Liver (tissue), 8 donors: ENCODE measurements at regions not wholly inside any gene's neighbourhood (a gene's known extent, or its start where the extent isn't known, plus 50 kb on each side); places are given as distances from the start of the nearest gene placed in this dataset.

Experiments used
- DNase-seq: peaks from one replicate; pipeline ENCODE4 v3.0.0-alpha.2; 2017; ENCODE audit warnings: low spot score
- H3K27ac ChIP-seq, 2 donors: one replicate each; pipeline ENCODE4 v1.7.0; 2013; ENCODE audit warnings: inconsistent platforms in 2 of 2, low read length in 2 of 2, control low read depth in 1 of 2, low read depth in 1 of 2, mild to moderate bottlenecking in 1 of 2
- H3K27me3 ChIP-seq, 4 donors: one replicate each; pipeline versions ENCODE4 v1.6.1 to v1.7.0; 2013; ENCODE audit warnings: low read length in 3 of 4, inconsistent platforms in 1 of 4, mild to moderate bottlenecking in 1 of 4, moderate library complexity in 1 of 4; ENCODE audit not compliant: control insufficient read depth in 4 of 4, insufficient read depth in 4 of 4
- H3K36me3 ChIP-seq, 4 donors: one replicate each; pipeline versions ENCODE4 v1.6.1 to v1.7.0; 2013; ENCODE audit warnings: low read length in 3 of 4, mild to moderate bottlenecking in 3 of 4, low read depth in 1 of 4, moderate library complexity in 1 of 4; ENCODE audit not compliant: control insufficient read depth in 4 of 4, insufficient read depth in 3 of 4
- H3K4me1 ChIP-seq, 4 donors: one replicate each; pipeline versions ENCODE4 v1.6.1 to v1.7.0; 2013; ENCODE audit warnings: low read length in 3 of 4, mild to moderate bottlenecking in 3 of 4, moderate library complexity in 1 of 4; ENCODE audit not compliant: control insufficient read depth in 4 of 4, insufficient read depth in 4 of 4
- H3K4me3 ChIP-seq, 3 donors: one replicate each; pipeline versions ENCODE4 v1.6.1 to v1.7.0; 2013; ENCODE audit warnings: low read length in 3 of 3, control low read depth in 1 of 3, low read depth in 1 of 3, mild to moderate bottlenecking in 1 of 3
- H3K9ac ChIP-seq, 2 donors: one replicate each; pipeline ENCODE4 v1.7.0; 2013; ENCODE audit warnings: low read length in 2 of 2, mild to moderate bottlenecking in 2 of 2, moderate library complexity in 2 of 2, control low read depth in 1 of 2, low read depth in 1 of 2
- H3K9me3 ChIP-seq, 4 donors: one replicate each; pipeline versions ENCODE4 v1.6.1 to v1.7.0; 2013; ENCODE audit warnings: low read length in 3 of 4; ENCODE audit not compliant: control insufficient read depth in 4 of 4
- EGR1 ChIP-seq, 2 donors: IDR thresholded peaks; 2 replicates each; pipeline ENCODE4 v1.6.1; 2016 to 2018; ENCODE audit warnings: antibody characterized with exemption in 2 of 2, low read depth in 2 of 2
- FOXA1 ChIP-seq: IDR thresholded peaks from 2 replicates; pipeline ENCODE4 v1.6.1; 2016; ENCODE audit warnings: antibody characterized with exemption
- FOXA2 ChIP-seq: IDR thresholded peaks from 2 replicates; pipeline ENCODE4 v1.6.1; 2016; ENCODE audit warnings: antibody characterized with exemption
- GABPA ChIP-seq, 2 donors: IDR thresholded peaks in 1 of 2; conservative IDR thresholded peaks in 1 of 2; 2 replicates each; pipeline ENCODE4 v1.6.1; 2016; ENCODE audit warnings: antibody characterized with exemption in 2 of 2, mild to moderate bottlenecking in 1 of 2, moderate library complexity in 1 of 2
- HNF4A ChIP-seq, 2 donors: conservative IDR thresholded peaks; 2 replicates each; pipeline ENCODE4 v1.6.1; 2016; ENCODE audit warnings: antibody characterized with exemption in 2 of 2, mild to moderate bottlenecking in 2 of 2
- HNF4G ChIP-seq: IDR thresholded peaks from 2 replicates; pipeline ENCODE4 v1.6.1; 2016; ENCODE audit warnings: antibody characterized with exemption
- JUND ChIP-seq, 2 donors: IDR thresholded peaks; 2 replicates each; pipeline ENCODE4 v1.6.1; 2016; ENCODE audit warnings: antibody characterized with exemption in 2 of 2
- NR2F2 ChIP-seq: IDR thresholded peaks from 2 replicates; pipeline ENCODE4 v1.6.1; 2016; ENCODE audit warnings: antibody characterized with exemption
- RAD21 ChIP-seq, 2 donors: IDR thresholded peaks; 2 replicates each; pipeline ENCODE4 v1.6.1; 2016; ENCODE audit warnings: antibody characterized with exemption in 2 of 2, mild to moderate bottlenecking in 2 of 2
- RXRA ChIP-seq, 2 donors: IDR thresholded peaks; 2 replicates each; pipeline ENCODE4 v1.6.1; 2017 to 2018; ENCODE audit warnings: antibody characterized with exemption in 2 of 2, mild to moderate bottlenecking in 1 of 2
- SP1 ChIP-seq: IDR thresholded peaks from 2 replicates; pipeline ENCODE4 v1.6.1; 2018; ENCODE audit warnings: antibody characterized with exemption, mild to moderate bottlenecking
- TAF1 ChIP-seq: conservative IDR thresholded peaks from 2 replicates; pipeline ENCODE4 v1.6.1; 2016; ENCODE audit warnings: antibody characterized with exemption, mild to moderate bottlenecking
- YY1 ChIP-seq: IDR thresholded peaks from 2 replicates; pipeline ENCODE4 v1.6.1; 2016; ENCODE audit warnings: antibody characterized with exemption, mild to moderate bottlenecking
- WGBS: extraction: QIAGEN DNeasy Blood & Tissue Kit; methylation state at CpG from one replicate; pipeline ENCODE4 v1.1.7; 2013; 5-methylcytosine and 5-hydroxymethylcytosine counted together
- TF ChIP-seq, protein P1 (sequence below): fragments of 150-350 bp; IDR thresholded peaks from 2 replicates; pipeline ENCODE4 v1.5.1; 2017; ENCODE audit warnings: improper control_type of control experiment, low read depth, low read length; ENCODE audit not compliant: missing input control
- TF ChIP-seq, protein P2 (sequence below): IDR thresholded peaks from 2 replicates; pipeline ENCODE4 v1.6.1; 2016; ENCODE audit warnings: antibody characterized with exemption, mild to moderate bottlenecking
- TF ChIP-seq, protein P3 (sequence below): IDR thresholded peaks from 2 replicates; pipeline ENCODE4 v1.6.1; 2016; ENCODE audit warnings: antibody characterized with exemption
- TF ChIP-seq, protein P4 (sequence below): IDR thresholded peaks from 2 replicates; pipeline ENCODE4 v1.6.1; 2016; ENCODE audit warnings: antibody characterized with exemption
- TF ChIP-seq, protein P5 (sequence below): IDR thresholded peaks from 2 replicates; pipeline ENCODE4 v1.6.1; 2016; ENCODE audit warnings: antibody characterized with exemption
- donor health status: healthy.
- donor health status: healthy.
- donor health status: healthy.
- donor health status: healthy.
- donor health status: healthy.

DNA sequence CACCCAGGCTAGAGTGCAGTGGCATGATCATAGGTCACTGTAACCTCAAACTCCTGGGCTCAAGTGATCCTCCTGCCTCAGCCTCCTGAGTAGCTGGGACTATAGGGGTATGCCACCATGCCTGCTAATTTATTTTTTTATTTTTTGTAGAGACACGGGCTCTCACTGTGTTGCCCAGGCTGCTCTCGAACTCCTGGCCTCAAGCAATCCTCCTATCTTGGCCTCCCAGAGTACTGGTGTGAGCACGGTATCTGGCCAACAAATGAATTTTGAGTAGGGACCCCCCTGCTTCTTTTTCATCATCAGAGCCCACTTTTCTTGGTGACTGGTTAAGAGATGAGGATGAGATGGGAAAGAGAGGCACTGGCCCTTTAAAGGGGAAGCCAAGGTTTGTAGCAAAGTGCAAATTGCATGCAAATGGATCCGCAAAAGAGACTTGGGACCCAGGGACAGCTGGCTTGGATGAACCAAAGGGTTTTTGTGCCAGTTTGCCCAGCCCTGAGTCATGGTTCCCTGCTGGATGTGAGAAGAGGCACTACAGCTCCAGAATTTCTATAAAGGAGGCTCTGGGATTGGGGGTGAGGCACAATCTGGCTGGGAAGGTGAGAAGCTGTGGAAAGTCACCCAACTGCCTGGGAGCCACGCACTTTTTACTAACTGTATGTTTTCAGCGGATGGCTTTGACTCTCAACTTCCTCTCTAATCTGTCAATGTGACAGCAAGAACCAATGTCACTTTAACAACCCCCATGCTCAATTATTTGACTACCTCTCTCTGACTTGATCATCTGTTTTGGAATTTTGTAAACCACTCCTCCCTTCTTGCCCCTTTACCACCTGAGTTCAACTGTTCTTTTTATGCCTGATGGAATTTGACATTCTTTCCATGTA, 58.7 kb upstream of the RNF24 start:
- no peak for TF ChIP-seq GABPA (IDR thresholded peaks at IDR 0.05 in 1 of 2, conservative IDR thresholded peaks at IDR 0.05 in 1 of 2)
- TF ChIP-seq TAF1: no peak
- no peak for TF ChIP-seq RAD21 (IDR thresholded peaks at IDR 0.05)
- Histone ChIP-seq H3K9me3 (no peaks in the 10 kb centered on the region), H3K27me3 (no peaks in the 10 kb centered on the region), H3K4me1 (no peaks in the 10 kb centered on the region), H3K27ac (no peak overlapping the region), H3K4me3 (no peak overlapping the region), H3K36me3 (no peaks in the 10 kb centered on the region), H3K9ac (no peak overlapping the region)
- DNase-seq: no peak
- 62% methylated on average over 6 of the region's 6 CpGs for WGBS

DNA sequence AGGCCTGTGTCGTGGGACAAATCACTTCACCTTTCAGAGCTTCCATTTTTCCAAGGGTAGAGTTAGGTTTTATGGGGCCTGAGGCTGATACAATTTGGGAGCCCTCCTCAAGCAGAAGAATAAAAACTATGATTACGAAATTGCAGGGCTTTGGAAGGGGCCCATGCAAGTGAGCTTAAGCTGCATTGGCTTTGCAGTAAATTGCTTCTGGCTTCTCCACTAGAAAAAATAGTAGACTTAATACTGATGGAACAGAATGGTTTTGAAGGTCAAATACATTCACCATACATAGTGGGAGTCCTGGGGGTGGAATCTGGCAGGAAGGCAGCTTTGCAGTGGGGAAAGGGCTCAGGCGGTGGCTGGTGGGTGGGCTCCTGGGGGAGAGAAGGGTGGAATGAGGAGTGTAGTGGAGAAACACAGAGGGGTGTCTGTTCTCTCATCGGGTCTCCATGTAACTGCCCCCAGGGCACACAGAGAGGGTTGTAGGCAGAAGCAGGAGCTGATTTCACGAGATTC, 55.9 kb upstream of the RNF24 start:
- WGBS: 81% methylated on average over 5 of the region's 5 CpGs
- H3K27me3 ChIP-seq: no peaks in the 10 kb centered on the region
- H3K9ac ChIP-seq: no peak overlapping the region
- no peaks in the 10 kb centered on the region for H3K9me3 ChIP-seq
- no peak overlapping the region for H3K27ac ChIP-seq
- no peak for TF ChIP-seq SP1
- TF ChIP-seq, protein P1, sequence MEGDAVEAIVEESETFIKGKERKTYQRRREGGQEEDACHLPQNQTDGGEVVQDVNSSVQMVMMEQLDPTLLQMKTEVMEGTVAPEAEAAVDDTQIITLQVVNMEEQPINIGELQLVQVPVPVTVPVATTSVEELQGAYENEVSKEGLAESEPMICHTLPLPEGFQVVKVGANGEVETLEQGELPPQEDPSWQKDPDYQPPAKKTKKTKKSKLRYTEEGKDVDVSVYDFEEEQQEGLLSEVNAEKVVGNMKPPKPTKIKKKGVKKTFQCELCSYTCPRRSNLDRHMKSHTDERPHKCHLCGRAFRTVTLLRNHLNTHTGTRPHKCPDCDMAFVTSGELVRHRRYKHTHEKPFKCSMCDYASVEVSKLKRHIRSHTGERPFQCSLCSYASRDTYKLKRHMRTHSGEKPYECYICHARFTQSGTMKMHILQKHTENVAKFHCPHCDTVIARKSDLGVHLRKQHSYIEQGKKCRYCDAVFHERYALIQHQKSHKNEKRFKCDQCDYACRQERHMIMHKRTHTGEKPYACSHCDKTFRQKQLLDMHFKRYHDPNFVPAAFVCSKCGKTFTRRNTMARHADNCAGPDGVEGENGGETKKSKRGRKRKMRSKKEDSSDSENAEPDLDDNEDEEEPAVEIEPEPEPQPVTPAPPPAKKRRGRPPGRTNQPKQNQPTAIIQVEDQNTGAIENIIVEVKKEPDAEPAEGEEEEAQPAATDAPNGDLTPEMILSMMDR: no peak
- no peak for TF ChIP-seq EGR1 (IDR thresholded peaks at IDR 0.05; ENCODE audit: low read depth in 2 of 2)
- TF ChIP-seq, protein P2, sequence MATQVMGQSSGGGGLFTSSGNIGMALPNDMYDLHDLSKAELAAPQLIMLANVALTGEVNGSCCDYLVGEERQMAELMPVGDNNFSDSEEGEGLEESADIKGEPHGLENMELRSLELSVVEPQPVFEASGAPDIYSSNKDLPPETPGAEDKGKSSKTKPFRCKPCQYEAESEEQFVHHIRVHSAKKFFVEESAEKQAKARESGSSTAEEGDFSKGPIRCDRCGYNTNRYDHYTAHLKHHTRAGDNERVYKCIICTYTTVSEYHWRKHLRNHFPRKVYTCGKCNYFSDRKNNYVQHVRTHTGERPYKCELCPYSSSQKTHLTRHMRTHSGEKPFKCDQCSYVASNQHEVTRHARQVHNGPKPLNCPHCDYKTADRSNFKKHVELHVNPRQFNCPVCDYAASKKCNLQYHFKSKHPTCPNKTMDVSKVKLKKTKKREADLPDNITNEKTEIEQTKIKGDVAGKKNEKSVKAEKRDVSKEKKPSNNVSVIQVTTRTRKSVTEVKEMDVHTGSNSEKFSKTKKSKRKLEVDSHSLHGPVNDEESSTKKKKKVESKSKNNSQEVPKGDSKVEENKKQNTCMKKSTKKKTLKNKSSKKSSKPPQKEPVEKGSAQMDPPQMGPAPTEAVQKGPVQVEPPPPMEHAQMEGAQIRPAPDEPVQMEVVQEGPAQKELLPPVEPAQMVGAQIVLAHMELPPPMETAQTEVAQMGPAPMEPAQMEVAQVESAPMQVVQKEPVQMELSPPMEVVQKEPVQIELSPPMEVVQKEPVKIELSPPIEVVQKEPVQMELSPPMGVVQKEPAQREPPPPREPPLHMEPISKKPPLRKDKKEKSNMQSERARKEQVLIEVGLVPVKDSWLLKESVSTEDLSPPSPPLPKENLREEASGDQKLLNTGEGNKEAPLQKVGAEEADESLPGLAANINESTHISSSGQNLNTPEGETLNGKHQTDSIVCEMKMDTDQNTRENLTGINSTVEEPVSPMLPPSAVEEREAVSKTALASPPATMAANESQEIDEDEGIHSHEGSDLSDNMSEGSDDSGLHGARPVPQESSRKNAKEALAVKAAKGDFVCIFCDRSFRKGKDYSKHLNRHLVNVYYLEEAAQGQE: no peak
- TF ChIP-seq GABPA (IDR thresholded peaks at IDR 0.05 in 1 of 2, conservative IDR thresholded peaks at IDR 0.05 in 1 of 2): no peak
- no peak for TF ChIP-seq TAF1
- no peak for TF ChIP-seq FOXA1
- TF ChIP-seq JUND (IDR thresholded peaks at IDR 0.05): no peak
- TF ChIP-seq, protein P3, sequence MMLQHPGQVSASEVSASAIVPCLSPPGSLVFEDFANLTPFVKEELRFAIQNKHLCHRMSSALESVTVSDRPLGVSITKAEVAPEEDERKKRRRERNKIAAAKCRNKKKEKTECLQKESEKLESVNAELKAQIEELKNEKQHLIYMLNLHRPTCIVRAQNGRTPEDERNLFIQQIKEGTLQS: no peak
- TF ChIP-seq FOXA2: no peak
- no peak for TF ChIP-seq HNF4A (conservative IDR thresholded peaks at IDR 0.05)
- no peak for TF ChIP-seq YY1
- TF ChIP-seq NR2F2: no peak
- no peak for TF ChIP-seq HNF4G
- TF ChIP-seq RAD21 (IDR thresholded peaks at IDR 0.05): no peak
- TF ChIP-seq, protein P4, sequence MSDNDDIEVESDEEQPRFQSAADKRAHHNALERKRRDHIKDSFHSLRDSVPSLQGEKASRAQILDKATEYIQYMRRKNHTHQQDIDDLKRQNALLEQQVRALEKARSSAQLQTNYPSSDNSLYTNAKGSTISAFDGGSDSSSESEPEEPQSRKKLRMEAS: no peak
- no peak for TF ChIP-seq RXRA (IDR thresholded peaks at IDR 0.05)
- TF ChIP-seq, protein P5, sequence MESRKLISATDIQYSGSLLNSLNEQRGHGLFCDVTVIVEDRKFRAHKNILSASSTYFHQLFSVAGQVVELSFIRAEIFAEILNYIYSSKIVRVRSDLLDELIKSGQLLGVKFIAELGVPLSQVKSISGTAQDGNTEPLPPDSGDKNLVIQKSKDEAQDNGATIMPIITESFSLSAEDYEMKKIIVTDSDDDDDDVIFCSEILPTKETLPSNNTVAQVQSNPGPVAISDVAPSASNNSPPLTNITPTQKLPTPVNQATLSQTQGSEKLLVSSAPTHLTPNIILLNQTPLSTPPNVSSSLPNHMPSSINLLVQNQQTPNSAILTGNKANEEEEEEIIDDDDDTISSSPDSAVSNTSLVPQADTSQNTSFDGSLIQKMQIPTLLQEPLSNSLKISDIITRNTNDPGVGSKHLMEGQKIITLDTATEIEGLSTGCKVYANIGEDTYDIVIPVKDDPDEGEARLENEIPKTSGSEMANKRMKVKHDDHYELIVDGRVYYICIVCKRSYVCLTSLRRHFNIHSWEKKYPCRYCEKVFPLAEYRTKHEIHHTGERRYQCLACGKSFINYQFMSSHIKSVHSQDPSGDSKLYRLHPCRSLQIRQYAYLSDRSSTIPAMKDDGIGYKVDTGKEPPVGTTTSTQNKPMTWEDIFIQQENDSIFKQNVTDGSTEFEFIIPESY: no peak
- H3K4me3 ChIP-seq: no peak overlapping the region
- H3K36me3 ChIP-seq: no peaks in the 10 kb centered on the region
- no peaks in the 10 kb centered on the region for H3K4me1 ChIP-seq
- DNase-seq: peak; percentile 9
